ENCODE measurements at regions not wholly inside any gene's neighbourhood (a gene's known extent, or its start where the extent isn't known, plus 50 kb on each side); places are given as distances from the start of the nearest gene placed in this dataset.

DNA sequence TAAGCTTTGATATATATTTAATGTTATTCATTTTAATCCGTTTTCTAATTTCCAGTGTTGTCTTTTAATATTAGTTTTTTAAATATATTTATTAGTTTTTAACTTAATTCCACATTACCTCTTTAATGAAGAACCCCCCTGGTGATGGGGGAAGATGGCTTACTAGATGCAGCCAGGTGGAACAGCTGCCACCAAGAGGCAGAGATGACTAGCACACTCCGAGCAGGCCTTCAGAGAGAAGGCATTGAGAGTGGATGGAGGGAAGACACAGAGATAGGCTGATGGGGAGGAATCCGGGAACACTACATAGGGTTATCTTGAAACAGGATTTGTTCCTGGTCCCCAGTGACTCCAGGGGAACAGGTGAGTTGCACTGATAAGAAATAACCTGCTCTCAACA lies 771.6 kb downstream of the LRFN5 start:
- Mint-ChIP-seq H3K27me3 (no peaks in the 10 kb centered on the region), H3K36me3 (ENCODE audit: low read depth) (no peaks in the 10 kb centered on the region), H3K27ac (no peak overlapping the region), H3K4me1 (no peaks in the 10 kb centered on the region), H3K9me3 (no peaks in the 10 kb centered on the region), H3K4me3 (no peak overlapping the region)
- DNase-seq, result no peak
- no peak for ATAC-seq

GRCh38 chr14:42374332-42374731 lies 767.7 kb downstream of the LRFN5 start:
- no peak overlapping the region for H3K4me3 Mint-ChIP-seq
- H3K36me3 Mint-ChIP-seq (ENCODE audit: low read depth), result no peaks in the 10 kb centered on the region
- no peaks in the 10 kb centered on the region for H3K27me3 Mint-ChIP-seq
- H3K9me3 Mint-ChIP-seq, result no peaks in the 10 kb centered on the region
- H3K27ac Mint-ChIP-seq, result no peak overlapping the region
- no peaks in the 10 kb centered on the region for H3K4me1 Mint-ChIP-seq
- no peak for ATAC-seq
- DNase-seq, result no peak

- no peaks in the 10 kb centered on the region for H3K27me3 Mint-ChIP-seq
- ATAC-seq (no peak), DNase-seq (no peak)
- H3K36me3 Mint-ChIP-seq (ENCODE audit: low read depth), result no peaks in the 10 kb centered on the region
- no peaks in the 10 kb centered on the region for H3K4me1 Mint-ChIP-seq
- H3K9me3 Mint-ChIP-seq, result no peaks in the 10 kb centered on the region
- no peak overlapping the region for H3K4me3 Mint-ChIP-seq
- H3K27ac Mint-ChIP-seq, result no peak overlapping the region
Measured at GRCh38 chr14:42370056-42370455, 763.4 kb downstream of the LRFN5 start.

- ATAC-seq, result no peak
- DNase-seq, result no peak
- no peaks in the 10 kb centered on the region for H3K9me3 Mint-ChIP-seq
- H3K27me3 Mint-ChIP-seq, result no peaks in the 10 kb centered on the region
- no peak overlapping the region for H3K27ac Mint-ChIP-seq
- no peak overlapping the region for H3K4me3 Mint-ChIP-seq
- no peaks in the 10 kb centered on the region for H3K4me1 Mint-ChIP-seq
- no peaks in the 10 kb centered on the region for H3K36me3 Mint-ChIP-seq (ENCODE audit: low read depth)
Measured at GRCh38 chr14:42368234-42368633, 761.6 kb downstream of the LRFN5 start.

DNA sequence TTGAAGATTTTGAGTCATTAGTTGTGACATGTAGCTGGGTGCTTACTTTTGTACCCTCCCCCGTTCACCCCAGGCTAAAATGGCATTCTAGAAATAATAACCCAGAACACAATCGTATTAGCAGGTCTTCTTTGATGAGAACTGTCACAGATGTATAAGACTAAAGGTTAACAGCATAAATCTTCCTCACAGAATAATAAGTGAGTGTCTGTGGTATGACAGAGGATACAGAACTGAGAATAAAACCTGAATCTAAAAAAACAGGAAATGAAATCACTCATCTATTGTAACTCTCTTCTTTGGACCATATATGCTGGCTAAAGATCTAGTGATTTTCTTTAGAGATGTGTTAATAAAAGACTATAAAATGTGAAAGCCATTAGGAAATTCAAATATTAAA lies 746.6 kb downstream of the LRFN5 start:
- H3K27ac Mint-ChIP-seq, result no peak overlapping the region
- no peaks in the 10 kb centered on the region for H3K27me3 Mint-ChIP-seq
- no peaks in the 10 kb centered on the region for H3K9me3 Mint-ChIP-seq
- no peak overlapping the region for H3K4me3 Mint-ChIP-seq
- ATAC-seq (no peak), DNase-seq (no peak)
- H3K36me3 Mint-ChIP-seq (ENCODE audit: low read depth), result no peaks in the 10 kb centered on the region
- peaks cover 2% of the 10 kb centered on the region for H3K4me1 Mint-ChIP-seq

DNA sequence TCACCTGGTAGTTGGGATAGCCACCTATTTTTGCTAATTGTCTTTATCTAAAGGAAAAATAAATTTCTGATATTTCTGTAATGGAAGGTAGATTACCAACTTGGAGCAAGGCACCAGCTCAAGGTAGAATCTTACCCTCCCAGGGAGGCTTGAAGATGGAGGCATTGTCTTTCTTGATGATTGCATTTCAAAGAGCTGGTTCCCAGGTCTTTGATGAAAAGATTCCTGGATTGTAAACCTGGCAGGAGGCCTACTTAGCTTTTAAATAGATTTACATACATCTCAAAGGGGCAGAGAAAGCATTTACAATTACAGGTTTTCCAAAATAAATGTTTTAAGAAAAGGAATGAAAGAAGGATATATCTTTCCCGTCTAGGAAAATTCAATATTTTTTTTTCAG lies 729.2 kb downstream of the LRFN5 start:
- Mint-ChIP-seq H3K36me3 (ENCODE audit: low read depth) (no peaks in the 10 kb centered on the region), H3K4me1 (no peaks in the 10 kb centered on the region), H3K9me3 (peaks cover 3% of the 10 kb centered on the region), H3K4me3 (no peak overlapping the region), H3K27ac (no peak overlapping the region), H3K27me3 (no peaks in the 10 kb centered on the region)
- no peak for DNase-seq
- ATAC-seq, result no peak

DNA sequence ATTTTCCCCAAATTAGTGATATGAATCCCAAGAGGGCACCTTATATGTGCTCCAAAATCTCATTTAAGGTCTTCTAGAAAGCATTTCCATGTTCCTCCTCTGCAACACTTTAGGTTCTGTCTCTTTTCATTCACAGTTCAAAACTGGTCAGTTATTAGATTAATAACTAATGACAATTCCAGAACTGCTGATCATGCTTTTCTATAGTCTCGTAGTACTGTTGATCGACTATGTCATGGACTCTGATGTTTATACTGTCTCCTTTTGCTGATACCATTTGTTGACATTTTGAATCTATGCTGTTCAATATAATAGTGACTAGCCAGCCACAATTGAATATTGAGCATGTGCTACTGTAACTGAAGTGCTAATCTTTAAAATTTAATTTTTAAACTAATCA lies 728.3 kb downstream of the LRFN5 start:
- Mint-ChIP-seq H3K9me3 (peaks cover 3% of the 10 kb centered on the region), H3K4me3 (no peak overlapping the region), H3K27me3 (no peaks in the 10 kb centered on the region), H3K4me1 (no peaks in the 10 kb centered on the region), H3K27ac (no peak overlapping the region), H3K36me3 (ENCODE audit: low read depth) (no peaks in the 10 kb centered on the region)
- DNase-seq (no peak), ATAC-seq (no peak)

DNA sequence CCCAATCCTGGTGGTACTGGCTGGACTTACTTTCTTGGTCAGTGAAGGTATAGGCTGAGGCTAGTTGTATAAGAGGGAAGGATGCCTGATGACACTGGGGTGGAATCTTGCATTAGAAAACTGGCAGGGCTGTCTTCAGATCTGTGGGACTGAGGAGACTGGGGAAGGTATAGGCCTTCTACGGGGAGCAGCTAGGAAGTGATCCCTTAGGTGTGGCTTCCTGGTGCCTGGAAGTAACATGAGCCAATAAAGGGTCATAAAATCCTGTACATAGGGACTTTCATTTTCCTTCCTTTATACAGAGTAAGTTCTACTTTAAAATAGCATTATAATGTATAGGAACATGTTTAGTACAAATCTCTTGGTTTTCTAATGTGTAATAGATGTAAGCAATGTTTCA lies 716.8 kb downstream of the LRFN5 start:
- no peak overlapping the region for H3K4me3 Mint-ChIP-seq
- peaks cover 17% of the 10 kb centered on the region for H3K9me3 Mint-ChIP-seq
- DNase-seq (no peak), ATAC-seq (no peak)
- H3K27me3 Mint-ChIP-seq, result no peaks in the 10 kb centered on the region
- no peak overlapping the region for H3K27ac Mint-ChIP-seq
- no peaks in the 10 kb centered on the region for H3K4me1 Mint-ChIP-seq
- H3K36me3 Mint-ChIP-seq (ENCODE audit: low read depth), result no peaks in the 10 kb centered on the region

DNA sequence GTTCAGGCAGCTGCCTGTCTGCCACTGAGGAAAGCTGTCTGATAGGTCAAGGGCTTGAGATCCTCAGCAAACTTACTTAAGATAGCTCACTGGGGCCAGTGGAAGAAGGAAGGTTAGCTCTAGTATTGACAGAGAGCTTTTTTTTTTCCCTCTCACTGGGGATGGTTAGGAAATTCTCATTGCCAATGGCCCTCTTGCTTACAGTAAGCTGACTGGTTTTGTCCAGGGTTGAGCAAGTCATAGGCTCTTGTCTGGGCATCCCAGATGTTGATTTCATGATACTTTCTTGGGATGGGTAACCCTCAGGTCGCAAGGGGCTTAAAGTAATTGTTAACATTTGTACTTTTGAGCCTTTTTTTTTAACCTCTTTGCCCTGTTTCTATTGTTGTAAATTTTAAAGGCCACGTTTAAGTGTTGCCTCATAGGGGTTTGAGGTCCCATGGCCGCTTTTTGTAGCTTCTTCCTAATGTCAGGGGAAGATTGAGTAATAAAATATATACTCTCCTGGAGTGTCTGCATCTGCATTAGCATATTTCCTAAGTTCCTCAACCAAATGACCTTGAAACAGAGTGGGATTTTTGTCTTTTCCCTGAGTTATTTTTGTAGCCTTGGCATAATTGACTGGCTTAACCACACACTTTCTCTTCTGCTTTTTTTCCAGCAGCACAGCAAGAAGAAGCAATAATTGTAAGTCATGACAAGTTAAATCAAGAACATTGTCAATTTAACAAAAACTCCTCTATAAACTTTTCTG lies 716.0 kb downstream of the LRFN5 start:
- no peak for ATAC-seq
- Mint-ChIP-seq H3K9me3 (peaks cover 12% of the 10 kb centered on the region), H3K4me3 (no peak overlapping the region), H3K36me3 (ENCODE audit: low read depth) (no peaks in the 10 kb centered on the region), H3K4me1 (no peaks in the 10 kb centered on the region), H3K27me3 (no peaks in the 10 kb centered on the region), H3K27ac (no peak overlapping the region)
- no peak for DNase-seq

DNA sequence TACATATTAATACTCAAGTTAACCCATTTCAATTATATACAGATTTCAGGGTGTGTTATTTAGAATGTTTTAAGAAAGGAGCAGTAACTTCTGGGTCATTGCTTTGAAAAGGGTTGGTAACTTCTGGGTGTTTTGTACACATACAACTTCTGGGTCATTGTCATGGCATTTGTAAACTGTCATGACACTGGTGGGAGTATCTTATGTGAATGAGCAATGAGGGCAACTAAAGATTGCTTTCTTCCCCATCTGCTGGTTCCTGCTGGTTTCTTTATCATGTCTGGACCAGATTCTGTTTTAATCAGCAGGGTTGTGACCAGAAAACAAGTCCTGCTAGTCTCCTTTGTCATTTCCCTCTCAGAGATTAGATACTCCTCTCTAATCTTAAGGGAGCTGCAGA lies 713.3 kb downstream of the LRFN5 start:
- no peak overlapping the region for H3K27ac Mint-ChIP-seq
- no peaks in the 10 kb centered on the region for H3K27me3 Mint-ChIP-seq
- ATAC-seq (no peak), DNase-seq (no peak)
- no peak overlapping the region for H3K4me3 Mint-ChIP-seq
- H3K4me1 Mint-ChIP-seq, result no peaks in the 10 kb centered on the region
- no peaks in the 10 kb centered on the region for H3K36me3 Mint-ChIP-seq (ENCODE audit: low read depth)
- peaks cover 4% of the 10 kb centered on the region for H3K9me3 Mint-ChIP-seq

DNA sequence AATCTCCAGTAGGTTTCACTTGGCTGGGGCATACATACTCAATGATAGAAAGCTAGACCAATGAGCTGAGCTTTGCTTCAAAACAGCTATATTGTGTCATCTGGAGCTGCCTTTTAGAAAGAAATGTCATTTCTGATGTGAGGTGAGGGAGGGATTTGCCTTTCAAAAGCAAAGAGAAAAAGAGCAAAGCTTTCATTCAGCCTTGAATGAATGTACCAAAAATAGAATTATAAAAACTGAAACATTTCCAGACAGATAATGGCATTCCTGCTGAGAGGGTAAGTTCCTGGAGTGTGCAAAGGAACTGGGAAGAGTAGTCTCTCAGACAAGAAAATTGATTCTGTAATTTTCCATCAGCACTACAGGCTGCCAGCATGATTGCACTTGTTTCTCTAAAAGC lies 710.0 kb downstream of the LRFN5 start:
- ATAC-seq (no peak), DNase-seq (no peak)
- Mint-ChIP-seq H3K27ac (no peak overlapping the region), H3K4me3 (no peak overlapping the region), H3K9me3 (peaks cover 7% of the 10 kb centered on the region), H3K4me1 (no peaks in the 10 kb centered on the region), H3K27me3 (no peaks in the 10 kb centered on the region), H3K36me3 (ENCODE audit: low read depth) (no peaks in the 10 kb centered on the region)

- no peak overlapping the region for H3K27ac Mint-ChIP-seq
- no peaks in the 10 kb centered on the region for H3K4me1 Mint-ChIP-seq
- H3K9me3 Mint-ChIP-seq, result peaks cover 35% of the 10 kb centered on the region
- no peak for ATAC-seq
- no peaks in the 10 kb centered on the region for H3K36me3 Mint-ChIP-seq (ENCODE audit: low read depth)
- H3K27me3 Mint-ChIP-seq, result no peaks in the 10 kb centered on the region
- DNase-seq, result no peak
- H3K4me3 Mint-ChIP-seq, result no peak overlapping the region
Measured at GRCh38 chr14:42311876-42312275, 705.2 kb downstream of the LRFN5 start.

DNA sequence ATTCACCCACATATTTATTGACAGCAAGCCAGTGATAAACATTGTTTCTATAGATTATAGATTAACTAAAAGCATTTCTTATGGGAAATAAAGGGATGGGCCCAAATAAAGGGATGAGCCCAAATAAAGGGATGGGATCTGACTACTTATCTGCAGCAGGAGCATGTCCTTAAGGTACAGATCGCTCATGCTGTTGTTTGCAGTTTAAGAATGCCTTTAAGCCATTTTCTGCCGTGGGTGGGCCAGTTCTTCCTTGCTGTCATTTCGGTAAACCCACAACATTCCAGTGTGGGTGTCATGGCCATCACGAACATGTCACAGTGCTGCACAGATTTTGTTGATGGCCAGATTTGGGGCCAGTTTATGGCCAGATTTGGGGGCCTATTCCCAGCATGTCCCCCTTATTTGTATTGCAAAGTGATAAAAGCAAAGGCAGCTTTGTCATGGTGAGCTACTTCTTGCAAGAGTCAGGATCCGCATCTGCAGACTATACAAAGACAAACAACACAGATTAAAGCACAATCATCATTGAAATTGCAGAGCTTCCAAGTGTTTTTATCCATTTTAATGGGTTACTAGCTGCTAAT lies 700.7 kb downstream of the LRFN5 start:
- Mint-ChIP-seq H3K4me1 (no peaks in the 10 kb centered on the region), H3K9me3 (peaks cover 42% of the 10 kb centered on the region), H3K36me3 (ENCODE audit: low read depth) (no peaks in the 10 kb centered on the region), H3K27me3 (no peaks in the 10 kb centered on the region), H3K27ac (no peak overlapping the region), H3K4me3 (no peak overlapping the region)
- DNase-seq (no peak), ATAC-seq (no peak)

DNA sequence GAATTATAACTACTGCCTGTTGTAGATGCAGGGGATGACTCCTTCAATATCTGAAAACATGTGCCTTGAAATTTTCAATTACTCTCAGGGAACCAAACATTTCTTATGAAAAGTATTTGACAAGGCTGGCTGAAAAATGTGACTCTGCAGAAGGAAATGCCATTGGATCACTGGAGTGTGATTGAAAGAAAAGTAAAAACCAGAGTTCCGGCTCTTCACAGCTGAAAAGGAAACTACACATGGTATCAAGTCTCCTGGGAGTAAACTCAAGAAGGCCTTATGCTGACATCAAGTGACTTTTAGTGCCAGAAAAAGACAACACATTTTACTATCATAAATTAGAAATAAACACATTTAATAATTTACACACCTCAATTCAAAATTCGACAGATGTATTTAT lies 693.0 kb downstream of the LRFN5 start:
- Mint-ChIP-seq H3K4me1 (peaks cover 2% of the 10 kb centered on the region), H3K36me3 (ENCODE audit: low read depth) (no peaks in the 10 kb centered on the region), H3K9me3 (peaks cover 16% of the 10 kb centered on the region), H3K4me3 (no peak overlapping the region), H3K27ac (no peak overlapping the region), H3K27me3 (no peaks in the 10 kb centered on the region)
- no peak for ATAC-seq
- DNase-seq, result no peak

GRCh38 chr14:42293180-42293579 lies 686.5 kb downstream of the LRFN5 start:
- no peak overlapping the region for H3K27ac Mint-ChIP-seq
- H3K27me3 Mint-ChIP-seq, result no peaks in the 10 kb centered on the region
- no peaks in the 10 kb centered on the region for H3K36me3 Mint-ChIP-seq (ENCODE audit: low read depth)

DNA sequence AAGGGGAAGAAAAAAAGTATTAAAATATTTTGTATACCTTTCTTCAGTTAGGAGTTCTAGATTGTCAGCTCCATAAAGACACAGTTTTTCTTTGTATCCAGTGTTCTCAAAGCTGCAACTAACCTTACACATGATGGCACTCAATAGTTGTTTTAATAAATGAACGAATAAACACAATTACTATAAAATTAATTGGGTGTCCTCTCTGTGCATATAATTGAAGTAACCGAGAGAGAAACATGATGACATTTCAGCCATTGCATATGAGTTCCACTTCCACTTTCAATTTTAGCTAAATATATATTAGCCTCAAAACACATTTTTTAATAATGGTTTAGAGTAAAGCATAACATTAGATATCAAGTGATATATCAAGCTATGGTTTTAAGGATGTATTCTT lies 671.2 kb downstream of the LRFN5 start:
- Mint-ChIP-seq H3K9me3 (peaks cover 7% of the 10 kb centered on the region), H3K27me3 (no peaks in the 10 kb centered on the region)

More at GRCh38 chr14:42293180-42293579, 686.5 kb downstream of the LRFN5 start:
- no peaks in the 10 kb centered on the region for H3K4me1 Mint-ChIP-seq
- H3K9me3 Mint-ChIP-seq, result peaks cover 17% of the 10 kb centered on the region
- ATAC-seq, result no peak
- H3K4me3 Mint-ChIP-seq, result no peak overlapping the region
- DNase-seq, result no peak

More for the DNA sequence above, 671.2 kb downstream of the LRFN5 start:
- no peaks in the 10 kb centered on the region for H3K36me3 Mint-ChIP-seq (ENCODE audit: low read depth)
- H3K27ac Mint-ChIP-seq, result no peak overlapping the region
- no peak for ATAC-seq
- no peaks in the 10 kb centered on the region for H3K4me1 Mint-ChIP-seq
- no peak overlapping the region for H3K4me3 Mint-ChIP-seq
- no peak for DNase-seq
